ENCODE measurements at regions not wholly inside any gene's neighbourhood (a gene's known extent, or its start where the extent isn't known, plus 50 kb on each side); places are given as distances from the start of the nearest gene placed in this dataset.
"Not testable (repeated sequence)": the region's sequence is repeated elsewhere in the genome, so short reads cannot be mapped to it uniquely, and the experiment has no call there.

- H3K4me3 ChIP-seq; H3K36me3 ChIP-seq (ENCODE audit: control insufficient read depth, insufficient read depth, low read length); POLR2A ChIA-PET; H4K20me1 ChIP-seq (replicated peaks; ENCODE audit: control insufficient read depth, insufficient read depth, low read length); DNase-seq (ENCODE audit: extremely low read depth in 1 of 4, low spot score in 3 of 4); H3K9me3 ChIP-seq (replicated peaks; ENCODE audit: control insufficient read depth, insufficient read depth, low read depth, low read length); intact Hi-C loops (cut with micrococcal nuclease); H2AFZ ChIP-seq (ENCODE audit: low read depth, low read length); H3K27ac ChIP-seq (ENCODE audit: extremely low read depth, low read depth, low read length); H3K4me1 ChIP-seq (replicated peaks in 1 of 2; ENCODE audit: control insufficient read depth in 2 of 2, insufficient read depth in 2 of 2, low read length in 2 of 2); H3K27me3 ChIP-seq (ENCODE audit: control insufficient read depth in 2 of 2, insufficient read depth in 2 of 2, low read length in 2 of 2); H3K9me1 ChIP-seq (ENCODE audit: control insufficient read depth, insufficient read depth, low read length); H3K9ac ChIP-seq (ENCODE audit: insufficient read depth in 1 of 2, low read depth in 2 of 2, low read length in 2 of 2); BruUV-seq (replicated peaks); H3K79me2 ChIP-seq (ENCODE audit: control insufficient read depth, insufficient read depth, low read length); H3K4me2 ChIP-seq (ENCODE audit: insufficient read depth, low read length); CTCF ChIA-PET (ENCODE audit: low intra/inter-chr PET ratio); FAIRE-seq: not testable (repeated sequence)
- WGBS (ENCODE audit: insufficient coverage, low coverage, missing lambda C conversion rate) = no CpG with 5 or more reads among the region's 2 CpGs
- in situ Hi-C loops (cut with MboI) = loop anchor here (5.0 kb wide), 1 partner anchor 310 kb away; no protein-coding TSS in a partner anchor
- peak; percentile 75 for ATAC-seq
Measured at GRCh38 chr7:75257442-75257841, 138.0 kb upstream of the TRIM73 start.

- H3K4me1 ChIP-seq (replicated peaks in 1 of 2; ENCODE audit: control insufficient read depth in 2 of 2, insufficient read depth in 2 of 2, low read length in 2 of 2); H3K27me3 ChIP-seq (ENCODE audit: control insufficient read depth in 2 of 2, insufficient read depth in 2 of 2, low read length in 2 of 2); CTCF ChIA-PET (ENCODE audit: low intra/inter-chr PET ratio); H3K9ac ChIP-seq (ENCODE audit: insufficient read depth in 1 of 2, low read depth in 2 of 2, low read length in 2 of 2); H3K4me2 ChIP-seq (ENCODE audit: insufficient read depth, low read length); H3K4me3 ChIP-seq; H3K27ac ChIP-seq (ENCODE audit: extremely low read depth, low read depth, low read length); H3K79me2 ChIP-seq (ENCODE audit: control insufficient read depth, insufficient read depth, low read length); H4K20me1 ChIP-seq (replicated peaks; ENCODE audit: control insufficient read depth, insufficient read depth, low read length); H2AFZ ChIP-seq (ENCODE audit: low read depth, low read length); H3K9me3 ChIP-seq (replicated peaks; ENCODE audit: control insufficient read depth, insufficient read depth, low read depth, low read length); intact Hi-C loops (cut with micrococcal nuclease); DNase-seq (ENCODE audit: extremely low read depth in 1 of 4, low spot score in 3 of 4); FAIRE-seq; POLR2A ChIA-PET; H3K9me1 ChIP-seq (ENCODE audit: control insufficient read depth, insufficient read depth, low read length); BruUV-seq (replicated peaks); H3K36me3 ChIP-seq (ENCODE audit: control insufficient read depth, insufficient read depth, low read length): not testable (repeated sequence)
- 63% methylated on average over 1 of the region's 6 CpGs for WGBS (ENCODE audit: insufficient coverage, low coverage, missing lambda C conversion rate)
- in situ Hi-C loops (cut with MboI) = loop anchor here (5.0 kb wide), 1 partner anchor 312 kb away; no protein-coding TSS in a partner anchor
- ATAC-seq = peak; percentile 49; the same call in 1 of the 3 replicates
Measured at GRCh38 chr7:75259454-75260003, 135.9 kb upstream of the TRIM73 start.

- FAIRE-seq; H2AFZ ChIP-seq (ENCODE audit: low read depth, low read length): not testable (repeated sequence)
Measured at GRCh38 chr7:75261660-75262059, 133.8 kb upstream of the TRIM73 start.

GRCh38 chr7:75268158-75268557 lies 127.3 kb upstream of the TRIM73 start:
- FAIRE-seq; H3K9me3 ChIP-seq (replicated peaks; ENCODE audit: control insufficient read depth, insufficient read depth, low read depth, low read length); intact Hi-C loops (cut with micrococcal nuclease); H3K36me3 ChIP-seq (ENCODE audit: control insufficient read depth, insufficient read depth, low read length); H3K27ac ChIP-seq (ENCODE audit: extremely low read depth, low read depth, low read length); H3K4me3 ChIP-seq; H3K9me1 ChIP-seq (ENCODE audit: control insufficient read depth, insufficient read depth, low read length); BruUV-seq (replicated peaks); H2AFZ ChIP-seq (ENCODE audit: low read depth, low read length); H3K4me2 ChIP-seq (ENCODE audit: insufficient read depth, low read length); H3K9ac ChIP-seq (ENCODE audit: insufficient read depth in 1 of 2, low read depth in 2 of 2, low read length in 2 of 2); H3K79me2 ChIP-seq (ENCODE audit: control insufficient read depth, insufficient read depth, low read length); DNase-seq (ENCODE audit: extremely low read depth in 1 of 4, low spot score in 3 of 4); in situ Hi-C loops (cut with MboI); CTCF ChIA-PET (ENCODE audit: low intra/inter-chr PET ratio); H4K20me1 ChIP-seq (replicated peaks; ENCODE audit: control insufficient read depth, insufficient read depth, low read length); H3K27me3 ChIP-seq (ENCODE audit: control insufficient read depth in 2 of 2, insufficient read depth in 2 of 2, low read length in 2 of 2); POLR2A ChIA-PET; H3K4me1 ChIP-seq (replicated peaks in 1 of 2; ENCODE audit: control insufficient read depth in 2 of 2, insufficient read depth in 2 of 2, low read length in 2 of 2): not testable (repeated sequence)
- no CpG with 5 or more reads among the region's 1 CpG for WGBS (ENCODE audit: insufficient coverage, low coverage, missing lambda C conversion rate)
- peak; percentile 98 for ATAC-seq

More at GRCh38 chr7:75261660-75262059, 133.8 kb upstream of the TRIM73 start:
- H3K9ac ChIP-seq (ENCODE audit: insufficient read depth in 1 of 2, low read depth in 2 of 2, low read length in 2 of 2); in situ Hi-C loops (cut with MboI); H3K27ac ChIP-seq (ENCODE audit: extremely low read depth, low read depth, low read length); H3K9me3 ChIP-seq (replicated peaks; ENCODE audit: control insufficient read depth, insufficient read depth, low read depth, low read length); ATAC-seq; BruUV-seq (replicated peaks); H3K4me2 ChIP-seq (ENCODE audit: insufficient read depth, low read length); H3K4me1 ChIP-seq (replicated peaks in 1 of 2; ENCODE audit: control insufficient read depth in 2 of 2, insufficient read depth in 2 of 2, low read length in 2 of 2); H3K4me3 ChIP-seq; intact Hi-C loops (cut with micrococcal nuclease); POLR2A ChIA-PET; H3K79me2 ChIP-seq (ENCODE audit: control insufficient read depth, insufficient read depth, low read length); H4K20me1 ChIP-seq (replicated peaks; ENCODE audit: control insufficient read depth, insufficient read depth, low read length); CTCF ChIA-PET (ENCODE audit: low intra/inter-chr PET ratio); H3K27me3 ChIP-seq (ENCODE audit: control insufficient read depth in 2 of 2, insufficient read depth in 2 of 2, low read length in 2 of 2); H3K9me1 ChIP-seq (ENCODE audit: control insufficient read depth, insufficient read depth, low read length); H3K36me3 ChIP-seq (ENCODE audit: control insufficient read depth, insufficient read depth, low read length); DNase-seq (ENCODE audit: extremely low read depth in 1 of 4, low spot score in 3 of 4): not testable (repeated sequence)
- WGBS (ENCODE audit: insufficient coverage, low coverage, missing lambda C conversion rate) = no CpG with 5 or more reads among the region's 2 CpGs

Data from K562 (cell line).